Hepatocyte (in vitro differentiated cells): ENCODE measurements at regions not wholly inside any gene's neighbourhood (a gene's known extent, or its start where the extent isn't known, plus 50 kb on each side); places are given as distances from the start of the nearest gene placed in this dataset.

Experiments
- DNase-seq: peaks from one replicate; pipeline ENCODE4 v3.0.0-alpha.2; 2016; ENCODE audit warnings: low spot score
- H2AFZ ChIP-seq: fragments of 200-600 bp; sonication (generic); 2 replicates; pipeline ENCODE4 v1.6.0; 2016; ENCODE audit warnings: antibody characterized with exemption, mild to moderate bottlenecking
- H3K27ac ChIP-seq: fragments of 200-600 bp; sonication (generic); 2 replicates; pipeline ENCODE4 v1.5.1; 2016; ENCODE audit warnings: mild to moderate bottlenecking
- H3K27me3 ChIP-seq: fragments of 200-600 bp; sonication (generic); 2 replicates; pipeline ENCODE4 v1.6.1; 2016
- H3K36me3 ChIP-seq: fragments of 200-600 bp; sonication (generic); replicated peaks from 2 replicates; pipeline ENCODE4 v1.5.1; 2016; ENCODE audit warnings: low read depth; ENCODE audit not compliant: insufficient read depth
- H3K4me1 ChIP-seq: fragments of 200-600 bp; sonication (generic); 2 replicates; pipeline ENCODE4 v1.5.1; 2016; ENCODE audit warnings: mild to moderate bottlenecking, moderate library complexity; ENCODE audit not compliant: insufficient read depth
- H3K4me2 ChIP-seq: fragments of 200-600 bp; sonication (generic); 2 replicates; pipeline ENCODE4 v1.6.0; 2016
- H3K4me3 ChIP-seq: fragments of 200-600 bp; sonication (generic); 2 replicates; pipeline ENCODE4 v1.5.1; 2016; ENCODE audit warnings: mild to moderate bottlenecking
- H3K79me2 ChIP-seq: fragments of 200-600 bp; sonication (generic); 2 replicates; pipeline ENCODE4 v1.6.0; 2017; ENCODE audit warnings: mild to moderate bottlenecking
- H3K9me2 ChIP-seq: fragments of 200-600 bp; sonication (generic); replicated peaks from 2 replicates; pipeline ENCODE4 v1.6.0; 2017; ENCODE audit warnings: mild to moderate bottlenecking; ENCODE audit not compliant: insufficient read depth
- H3K9me3 ChIP-seq: fragments of 200-600 bp; sonication (generic); 2 replicates; pipeline ENCODE4 v1.5.1; 2016; ENCODE audit warnings: low read depth, mild to moderate bottlenecking
- H4K20me1 ChIP-seq: fragments of 200-600 bp; sonication (generic); 2 replicates; pipeline ENCODE4 v1.6.0; 2016; ENCODE audit warnings: mild to moderate bottlenecking; ENCODE audit not compliant: insufficient read depth, poor library complexity, severe bottlenecking
- EZH2 ChIP-seq: fragments of 200-600 bp; sonication (generic); IDR thresholded peaks from 2 replicates; pipeline ENCODE4 v1.6.1; 2016; ENCODE audit warnings: antibody characterized with exemption, mild to moderate bottlenecking, borderline replicate concordance
- EZH2phosphoT487 ChIP-seq: fragments of 200-600 bp; sonication (generic); IDR thresholded peaks from one replicate; pipeline ENCODE4 v1.6.1; 2018; ENCODE audit warnings: antibody characterized with exemption, mild to moderate bottlenecking, low read depth, moderate library complexity; ENCODE audit not compliant: unreplicated experiment, severe bottlenecking
- WGBS: methylation state at CpG from one replicate; pipeline ENCODE4 v1.1.6; 2016; ENCODE audit warnings: low lambda C conversion rate; ENCODE audit errors: missing lambda C conversion rate; 5-methylcytosine and 5-hydroxymethylcytosine counted together
- TF ChIP-seq, protein P1 (sequence below): fragments of 200-600 bp; sonication (generic); IDR thresholded peaks from 2 replicates; pipeline ENCODE4 v1.5.1; 2016; ENCODE audit warnings: antibody characterized with exemption, mild to moderate bottlenecking; ENCODE audit not compliant: poor library complexity

DNA sequence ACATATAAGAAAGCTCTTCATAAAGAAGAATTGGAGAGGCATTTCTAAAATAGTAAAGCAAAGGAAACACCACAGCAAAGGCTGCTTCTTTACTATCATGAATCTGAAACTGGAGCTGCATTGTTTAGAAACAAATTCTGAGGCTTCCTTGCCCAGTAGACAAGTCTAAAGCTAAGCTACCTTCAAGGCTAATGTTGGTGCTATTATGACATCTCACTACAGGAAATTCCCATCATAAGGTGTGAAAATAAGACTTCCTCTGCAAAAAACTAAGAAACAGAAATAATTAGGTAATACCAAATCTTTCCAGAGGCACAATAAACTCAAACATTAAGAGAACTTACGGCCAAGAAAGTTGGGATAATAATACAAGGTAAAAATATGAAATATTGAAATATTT is 89.9 kb upstream of the P3H2 start:
- no peak overlapping the region for H3K4me3 ChIP-seq
- H3K4me1 ChIP-seq: no peaks in the 10 kb centered on the region
- 92% methylated on average over 1 of the region's 1 CpG for WGBS
- no peak for DNase-seq
- no peak overlapping the region for H3K27ac ChIP-seq
- H3K79me2 ChIP-seq: no peaks in the 10 kb centered on the region
- no peaks in the 10 kb centered on the region for H4K20me1 ChIP-seq
- H3K9me2 ChIP-seq: no peaks in the 10 kb centered on the region
- H3K9me3 ChIP-seq: no peaks in the 10 kb centered on the region
- H3K27me3 ChIP-seq: no peaks in the 10 kb centered on the region
- H3K4me2 ChIP-seq: no peak overlapping the region
- H3K36me3 ChIP-seq: no peaks in the 10 kb centered on the region
- H2AFZ ChIP-seq: no peak overlapping the region
- TF ChIP-seq EZH2 (no peak), EZH2phosphoT487 (no peak)
- TF ChIP-seq, protein P1, sequence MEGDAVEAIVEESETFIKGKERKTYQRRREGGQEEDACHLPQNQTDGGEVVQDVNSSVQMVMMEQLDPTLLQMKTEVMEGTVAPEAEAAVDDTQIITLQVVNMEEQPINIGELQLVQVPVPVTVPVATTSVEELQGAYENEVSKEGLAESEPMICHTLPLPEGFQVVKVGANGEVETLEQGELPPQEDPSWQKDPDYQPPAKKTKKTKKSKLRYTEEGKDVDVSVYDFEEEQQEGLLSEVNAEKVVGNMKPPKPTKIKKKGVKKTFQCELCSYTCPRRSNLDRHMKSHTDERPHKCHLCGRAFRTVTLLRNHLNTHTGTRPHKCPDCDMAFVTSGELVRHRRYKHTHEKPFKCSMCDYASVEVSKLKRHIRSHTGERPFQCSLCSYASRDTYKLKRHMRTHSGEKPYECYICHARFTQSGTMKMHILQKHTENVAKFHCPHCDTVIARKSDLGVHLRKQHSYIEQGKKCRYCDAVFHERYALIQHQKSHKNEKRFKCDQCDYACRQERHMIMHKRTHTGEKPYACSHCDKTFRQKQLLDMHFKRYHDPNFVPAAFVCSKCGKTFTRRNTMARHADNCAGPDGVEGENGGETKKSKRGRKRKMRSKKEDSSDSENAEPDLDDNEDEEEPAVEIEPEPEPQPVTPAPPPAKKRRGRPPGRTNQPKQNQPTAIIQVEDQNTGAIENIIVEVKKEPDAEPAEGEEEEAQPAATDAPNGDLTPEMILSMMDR: no peak

DNA sequence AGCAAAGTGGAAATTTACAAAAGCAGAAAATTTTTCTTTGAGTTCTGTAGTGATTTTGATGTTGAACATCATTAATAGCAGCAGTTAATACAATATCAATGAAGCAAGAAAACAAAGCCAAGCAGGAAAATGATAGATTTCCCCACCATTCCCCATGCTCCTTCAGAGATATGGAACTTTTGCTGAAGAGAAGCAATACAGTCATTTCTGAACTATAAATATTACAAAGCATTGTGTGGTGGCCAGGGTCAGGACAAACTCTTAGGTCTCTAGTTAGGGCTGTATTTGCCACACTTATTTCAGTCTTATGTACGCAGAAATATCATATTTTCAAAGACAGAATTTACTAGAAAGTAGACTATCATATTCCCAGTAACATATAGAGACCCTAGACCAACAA is 88.8 kb upstream of the P3H2 start:
- H3K4me1 ChIP-seq: no peaks in the 10 kb centered on the region
- H3K4me2 ChIP-seq: no peak overlapping the region
- H3K9me3 ChIP-seq: no peaks in the 10 kb centered on the region
- no peaks in the 10 kb centered on the region for H3K79me2 ChIP-seq
- no peak overlapping the region for H2AFZ ChIP-seq
- H3K27ac ChIP-seq: no peak overlapping the region
- H3K27me3 ChIP-seq: no peaks in the 10 kb centered on the region
- no peaks in the 10 kb centered on the region for H3K9me2 ChIP-seq
- no peaks in the 10 kb centered on the region for H3K36me3 ChIP-seq
- H4K20me1 ChIP-seq: no peaks in the 10 kb centered on the region
- no peak for DNase-seq
- H3K4me3 ChIP-seq: no peak overlapping the region
- 97% methylated on average over 1 of the region's 1 CpG for WGBS
- TF ChIP-seq, protein P1: no peak
- TF ChIP-seq EZH2phosphoT487 (no peak), EZH2 (no peak)

DNA sequence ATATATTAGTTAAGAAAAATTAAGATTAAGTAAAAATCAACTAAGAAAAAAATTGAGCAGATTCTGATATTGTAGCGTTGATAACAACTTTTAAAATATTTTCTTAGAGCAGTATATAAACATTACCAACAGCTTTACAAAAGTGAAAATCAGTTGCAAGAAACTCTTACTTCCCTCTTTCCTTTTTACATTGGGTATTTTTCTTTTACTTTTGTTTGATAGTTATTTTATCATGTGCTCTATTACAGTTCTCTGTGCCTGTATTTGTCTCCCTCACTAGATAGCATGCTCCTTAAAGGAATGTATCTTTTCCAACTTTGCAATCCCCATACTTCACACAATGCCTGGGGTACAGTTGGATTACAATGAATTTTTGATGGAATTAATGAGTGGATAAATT is 87.5 kb upstream of the P3H2 start:
- TF ChIP-seq, protein P1: no peak
- TF ChIP-seq EZH2phosphoT487 (no peak), EZH2 (no peak)
- Histone ChIP-seq H3K4me1 (no peaks in the 10 kb centered on the region), H3K9me2 (no peaks in the 10 kb centered on the region), H3K4me2 (no peak overlapping the region), H3K9me3 (no peaks in the 10 kb centered on the region), H4K20me1 (no peaks in the 10 kb centered on the region), H3K4me3 (no peak overlapping the region), H3K79me2 (no peaks in the 10 kb centered on the region), H3K36me3 (no peaks in the 10 kb centered on the region), H2AFZ (no peak overlapping the region), H3K27ac (no peak overlapping the region), H3K27me3 (no peaks in the 10 kb centered on the region)
- WGBS: 100% methylated on average over 1 of the region's 1 CpG
- no peak for DNase-seq

DNA sequence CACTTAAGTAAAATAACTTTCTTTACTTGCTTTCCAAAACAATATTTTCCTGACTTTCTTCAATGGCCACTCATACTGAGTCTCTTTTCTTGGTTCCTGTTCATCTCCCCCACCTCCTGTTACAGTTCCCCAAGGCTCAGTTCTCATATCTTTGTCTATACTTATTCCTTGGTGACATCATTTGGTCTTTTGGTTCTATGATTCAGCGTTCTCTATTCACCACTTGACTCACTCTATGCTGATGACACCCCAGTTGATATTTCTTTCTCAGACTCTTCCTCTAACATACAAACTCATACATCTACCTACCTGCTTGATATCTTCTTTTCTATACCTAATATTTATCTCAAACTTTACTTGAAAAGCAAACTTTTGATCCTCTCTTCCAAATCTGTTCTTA is 85.0 kb upstream of the P3H2 start:
- TF ChIP-seq EZH2 (no peak), EZH2phosphoT487 (no peak)
- TF ChIP-seq, protein P1: no peak
- H3K27me3 ChIP-seq: no peaks in the 10 kb centered on the region
- DNase-seq: no peak
- WGBS: 95% methylated on average over 1 of the region's 1 CpG
- no peaks in the 10 kb centered on the region for H3K79me2 ChIP-seq
- no peak overlapping the region for H3K4me3 ChIP-seq
- H3K36me3 ChIP-seq: no peaks in the 10 kb centered on the region
- no peak overlapping the region for H3K4me2 ChIP-seq
- no peaks in the 10 kb centered on the region for H3K4me1 ChIP-seq
- no peak overlapping the region for H2AFZ ChIP-seq
- no peak overlapping the region for H3K27ac ChIP-seq
- no peaks in the 10 kb centered on the region for H4K20me1 ChIP-seq
- no peaks in the 10 kb centered on the region for H3K9me2 ChIP-seq
- H3K9me3 ChIP-seq: no peaks in the 10 kb centered on the region
